ENCODE measurements at regions not wholly inside any gene's neighbourhood (a gene's known extent, or its start where the extent isn't known, plus 50 kb on each side); places are given as distances from the start of the nearest gene placed in this dataset.

- DNase-seq: no peak
Measured at GRCh38 chr4:29415771-29416170, 1304.4 kb upstream of the PCDH7 start.

GRCh38 chr4:29423836-29424721, 1296.1 kb upstream of the PCDH7 start:
- no peak for DNase-seq

- DNase-seq: no peak
Measured at GRCh38 chr4:29453303-29453820, 1266.8 kb upstream of the PCDH7 start.

- no peak for DNase-seq
Measured at GRCh38 chr4:29459926-29460325, 1260.2 kb upstream of the PCDH7 start.

- no peak for DNase-seq
Measured at GRCh38 chr4:29467044-29467717, 1253.0 kb upstream of the PCDH7 start.
